Endothelial cell of umbilical vein (primary cell): ENCODE measurements at regions not wholly inside any gene's neighbourhood (a gene's known extent, or its start where the extent isn't known, plus 50 kb on each side); places are given as distances from the start of the nearest gene placed in this dataset.

Source experiments
- BruUV-seq: library from RNA; stranded (reverse); fragments of 400-500 nt; replicated peaks from 2 replicates; lab custom pipeline; 2021; lab: Mats Ljungman, UMichigan
- CTCF ChIA-PET: fragments of 300-600, 350-600 bp; sonication (Branson Sonifier 250); formaldehyde crosslinking; loops from one replicate; lab custom pipeline; 2021; ENCODE audit warnings: antibody characterized with exemption, inconsistent platforms; lab: Charles Lee
- POLR2A ChIA-PET: fragments of 300-600, 350-600 bp; sonication (Branson Sonifier 250); formaldehyde crosslinking; loops from one replicate; lab custom pipeline; 2021; ENCODE audit warnings: antibody characterized with exemption, inconsistent platforms; lab: Charles Lee
- DNase-seq: peaks from one replicate; pipeline ENCODE4 v3.0.0-alpha.2; 2011; ENCODE audit warnings: low read depth, low spot score
- FAIRE-seq: peaks from 2 replicates; lab custom pipeline; 2011; peaks lifted over from hg19 to GRCh38; lab: Jason Lieb, UNC
- H2AFZ ChIP-seq: 2 replicates; pipeline ENCODE4 v1.6.0; 2012; ENCODE audit warnings: low read depth, low read length, control low read depth, inconsistent platforms
- H3K27ac ChIP-seq: 2 replicates; pipeline ENCODE4 v1.5.1; 2011; ENCODE audit warnings: low read depth, mild to moderate bottlenecking, control low read depth, low read length, moderate library complexity; ENCODE audit not compliant: insufficient read depth
- H3K27me3 ChIP-seq, 2 experiments: 2 replicates each; pipeline versions ENCODE4 v1.6.0 to v1.6.1; 2011; ENCODE audit warnings: low read length in 2 of 2, mixed read lengths in 1 of 2; ENCODE audit not compliant: control insufficient read depth in 2 of 2, insufficient read depth in 2 of 2
- H3K36me3 ChIP-seq, 2 experiments: 2 replicates in 1 of 2; 3 replicates in 1 of 2; pipeline ENCODE4 v1.5.1; 2011; ENCODE audit warnings: low read length in 2 of 2, mild to moderate bottlenecking in 1 of 2, moderate library complexity in 1 of 2; ENCODE audit not compliant: control insufficient read depth in 2 of 2, insufficient read depth in 2 of 2; ENCODE audit errors: extremely low read depth in 1 of 2
- H3K4me1 ChIP-seq: 3 replicates; pipeline ENCODE4 v1.5.1; 2011; ENCODE audit warnings: mild to moderate bottlenecking, low read length; ENCODE audit not compliant: control insufficient read depth, insufficient read depth; ENCODE audit errors: extremely low read depth
- H3K4me2 ChIP-seq: 2 replicates; pipeline ENCODE4 v1.6.1; 2011; ENCODE audit warnings: low read length, control low read depth, mixed read lengths; ENCODE audit not compliant: insufficient read depth
- H3K4me3 ChIP-seq, 3 experiments: fragments of 200-600 bp in 1 of 3; sonication (generic), shearing (Covaris generic) in 1 of 3; replicated peaks in 1 of 3; 2 replicates each; pipeline ENCODE4 v1.5.1; 2011 to 2016; ENCODE audit warnings: control low read depth in 3 of 3, low read length in 3 of 3, mild to moderate bottlenecking in 2 of 3, inconsistent platforms in 1 of 3, low read depth in 1 of 3, moderate library complexity in 1 of 3; ENCODE audit not compliant: insufficient read depth in 1 of 3
- H3K79me2 ChIP-seq: 2 replicates; pipeline ENCODE4 v1.6.0; 2012; ENCODE audit warnings: low read length, inconsistent platforms; ENCODE audit not compliant: control insufficient read depth, insufficient read depth
- H3K9ac ChIP-seq: replicated peaks from 2 replicates; pipeline ENCODE3; 2011; ENCODE audit warnings: low read length, control low read depth; ENCODE audit not compliant: insufficient read depth; ENCODE audit errors: extremely low read depth
- H3K9me1 ChIP-seq: replicated peaks from 3 replicates; pipeline ENCODE4 v1.6.0; 2011; ENCODE audit warnings: mild to moderate bottlenecking, low read length; ENCODE audit not compliant: control insufficient read depth, insufficient read depth; ENCODE audit errors: extremely low read depth
- H3K9me3 ChIP-seq: replicated peaks from 2 replicates; pipeline ENCODE4 v1.5.1; 2012; ENCODE audit warnings: low read length, inconsistent platforms; ENCODE audit not compliant: control insufficient read depth, insufficient read depth
- H4K20me1 ChIP-seq: replicated peaks from 2 replicates; pipeline ENCODE3; 2011; ENCODE audit warnings: mild to moderate bottlenecking, low read length; ENCODE audit not compliant: control insufficient read depth, insufficient read depth; ENCODE audit errors: extremely low read depth
- CTCF ChIP-seq, 2 donors: IDR thresholded peaks; 1 replicate in 1 of 2; 2 replicates in 1 of 2; pipeline ENCODE4 v1.5.1; 2011; ENCODE audit warnings: low read length in 2 of 2, mild to moderate bottlenecking in 2 of 2, moderate library complexity in 2 of 2, control low read depth in 1 of 2, inconsistent platforms in 1 of 2, low read depth in 1 of 2; ENCODE audit not compliant: insufficient read depth in 1 of 2; ENCODE audit errors: extremely low read depth in 1 of 2
- EZH2 ChIP-seq: IDR thresholded peaks from 2 replicates; pipeline ENCODE4 v1.6.1; 2012; ENCODE audit warnings: borderline replicate concordance, low read depth, mild to moderate bottlenecking, moderate library complexity, low read length, inconsistent platforms; ENCODE audit not compliant: severe bottlenecking
- FOS ChIP-seq: IDR thresholded peaks from 2 replicates; pipeline ENCODE4 v1.6.1; 2011; ENCODE audit warnings: mild to moderate bottlenecking, low read length, moderate library complexity, borderline replicate concordance; ENCODE audit not compliant: insufficient read depth
- GATA2 ChIP-seq: IDR thresholded peaks from 2 replicates; pipeline ENCODE4 v1.7.0; 2011; ENCODE audit warnings: low read depth, mild to moderate bottlenecking, moderate library complexity, mixed read lengths, low read length; ENCODE audit not compliant: insufficient read length, insufficient read depth
- JUN ChIP-seq: IDR thresholded peaks from 2 replicates; pipeline ENCODE4 v1.6.1; 2011; ENCODE audit warnings: borderline replicate concordance, low read depth; ENCODE audit not compliant: insufficient read length, insufficient read depth
- MYC ChIP-seq: IDR thresholded peaks from one replicate; pipeline ENCODE4 v1.6.1; 2011; ENCODE audit warnings: mild to moderate bottlenecking, low read depth, low read length
- POLR2A ChIP-seq: IDR thresholded peaks from 2 replicates; pipeline ENCODE4 v1.6.1; 2012; ENCODE audit warnings: low read depth, mild to moderate bottlenecking, control low read depth, low read length
- POLR2AphosphoS5 ChIP-seq: IDR thresholded peaks from 2 replicates; pipeline ENCODE4 v1.6.1; 2012; ENCODE audit warnings: low read depth, mild to moderate bottlenecking, control low read depth, low read length, moderate library complexity; ENCODE audit not compliant: insufficient read depth
- dilution Hi-C: fragments of 300-500 bp; cut with MboI; formaldehyde crosslinking; loops from one replicate; pipeline ENCODE4 v1.15.0; 2019; ENCODE audit warnings: low sequenced_read_pairs; ENCODE audit not compliant: extremely low pct_ligation_motif_present
- intact Hi-C: fragments of 100-400 bp; cut with micrococcal nuclease; formaldehyde crosslinking; loops from one replicate; pipeline ENCODE4 v1.10.0; 2022

GRCh38 chr6:144377586-144378210 is 92.6 kb downstream of the UTRN start:
- Histone ChIP-seq H4K20me1 (peaks cover 3% of the 10 kb centered on the region), H3K4me3 (peak overlapping the region in 1 of 3 experiments; percentile 14), H2AFZ (no peak overlapping the region), H3K9me1 (no peaks in the 10 kb centered on the region), H3K9me3 (no peaks in the 10 kb centered on the region), H3K27ac (peak overlapping the region; percentile 68), H3K4me1 (peaks cover 32% of the 10 kb centered on the region), H3K4me2 (peak overlapping the region; percentile 87), H3K79me2 (peaks cover 70% of the 10 kb centered on the region), H3K36me3 (no peaks in the 10 kb centered on the region), H3K27me3 (no peaks in the 10 kb centered on the region), H3K9ac (no peak overlapping the region)
- no TSS peak for BruUV-seq
- DNase-seq (peak; percentile 67), FAIRE-seq (peak; percentile 78)
- dilution Hi-C loops (no loop called here), intact Hi-C loops (no loop called here)
- ChIA-PET POLR2A (no interaction called here), CTCF (interaction anchor here (0.8 to 1.5 kb wide), 6 partner anchors 13 to 273 kb away, joined by 3 to 5 read pairs (median 3); no protein-coding TSS in a partner anchor)
- TF ChIP-seq POLR2A (no peak), JUN (peak; percentile 36), FOS (peak; percentile 55), GATA2 (no peak), EZH2 (no peak)

- Histone ChIP-seq H3K9me1 (no peaks in the 10 kb centered on the region), H3K27me3 (no peaks in the 10 kb centered on the region), H3K27ac (no peak overlapping the region), H3K36me3 (no peaks in the 10 kb centered on the region), H3K4me3 (no peak overlapping the region), H2AFZ (no peak overlapping the region), H3K79me2 (peaks cover 69% of the 10 kb centered on the region), H4K20me1 (peaks cover 2% of the 10 kb centered on the region), H3K4me1 (peaks cover 32% of the 10 kb centered on the region), H3K9ac (no peak overlapping the region), H3K4me2 (peak overlapping the region; percentile 87), H3K9me3 (no peaks in the 10 kb centered on the region)
- TF ChIP-seq EZH2: no peak
- TF ChIP-seq CTCF (IDR thresholded peaks at IDR 0.05; ENCODE audit: extremely low read depth in 1 of 2, insufficient read depth in 1 of 2, low read depth in 1 of 2, low read length in 2 of 2): no peak
- peak; percentile 18 for TF ChIP-seq FOS
- no peak for TF ChIP-seq POLR2AphosphoS5
- TF ChIP-seq MYC: no peak
- ChIA-PET CTCF (interaction anchor here (1.1 kb wide), 1 partner anchor 273 kb away, joined by 3 read pairs; no protein-coding TSS in a partner anchor), POLR2A (no interaction called here)
- no TSS peak for BruUV-seq
- FAIRE-seq (peak; percentile 71), DNase-seq (peak; percentile 47)
- intact Hi-C loops (no loop called here), dilution Hi-C loops (no loop called here)
Measured at GRCh38 chr6:144378437-144378836, 93.3 kb downstream of the UTRN start.
